ENCODE measurements at regions not wholly inside any gene's neighbourhood (a gene's known extent, or its start where the extent isn't known, plus 50 kb on each side); places are given as distances from the start of the nearest gene placed in this dataset.

- DNase-seq (ENCODE audit: extremely low spot score), result no peak
- ChIA-PET CTCF (interaction anchor here (0.9 kb wide), 1 partner anchor 17 kb away, joined by 3 read pairs; no protein-coding TSS in a partner anchor), POLR2A (no interaction called here)
- TF ChIP-seq CTCF (IDR thresholded peaks at IDR 0.05; ENCODE audit: control extremely low read depth, extremely low read depth, low read depth, missing control alignments), result no peak
These were observed 114.2 kb upstream of the THBS1 start for GRCh38 chr15:39466750-39467105.

GRCh38 chr15:39468331-39468730 is 112.5 kb upstream of the THBS1 start:
- CTCF ChIA-PET, result no interaction called here

GRCh38 chr15:39468828-39469227 is 112.1 kb upstream of the THBS1 start:
- no peak for TF ChIP-seq CTCF (IDR thresholded peaks at IDR 0.05; ENCODE audit: control extremely low read depth, extremely low read depth, low read depth, missing control alignments)
- DNase-seq (ENCODE audit: extremely low spot score), result no peak
- CTCF ChIA-PET, result interaction anchor here (0.9 to 1.3 kb wide), 2 partner anchors 11 to 43 kb away, joined by 3 read pairs; no protein-coding TSS in a partner anchor
- POLR2A ChIA-PET, result no interaction called here

More at GRCh38 chr15:39468331-39468730, 112.5 kb upstream of the THBS1 start:
- no peak for DNase-seq (ENCODE audit: extremely low spot score)
- POLR2A ChIA-PET, result no interaction called here
- no peak for TF ChIP-seq CTCF (IDR thresholded peaks at IDR 0.05; ENCODE audit: control extremely low read depth, extremely low read depth, low read depth, missing control alignments)

GRCh38 chr15:39471785-39472574 is 108.9 kb upstream of the THBS1 start:
- POLR2A ChIA-PET, result no interaction called here
- CTCF ChIA-PET, result interaction anchor here (3.4 kb wide), 1 partner anchor 11 kb away, joined by 16 read pairs; no protein-coding TSS in a partner anchor
- DNase-seq (ENCODE audit: extremely low spot score), result no peak
- no peak for TF ChIP-seq CTCF (IDR thresholded peaks at IDR 0.05; ENCODE audit: control extremely low read depth, extremely low read depth, low read depth, missing control alignments)

- CTCF ChIA-PET, result interaction anchor here (3.4 kb wide), 1 partner anchor 12 kb away, joined by 16 read pairs; no protein-coding TSS in a partner anchor
- POLR2A ChIA-PET, result no interaction called here
- no peak for DNase-seq (ENCODE audit: extremely low spot score)
- TF ChIP-seq CTCF (IDR thresholded peaks at IDR 0.05; ENCODE audit: control extremely low read depth, extremely low read depth, low read depth, missing control alignments), result no peak
These were observed 108.1 kb upstream of the THBS1 start for GRCh38 chr15:39472621-39473297.

DNA sequence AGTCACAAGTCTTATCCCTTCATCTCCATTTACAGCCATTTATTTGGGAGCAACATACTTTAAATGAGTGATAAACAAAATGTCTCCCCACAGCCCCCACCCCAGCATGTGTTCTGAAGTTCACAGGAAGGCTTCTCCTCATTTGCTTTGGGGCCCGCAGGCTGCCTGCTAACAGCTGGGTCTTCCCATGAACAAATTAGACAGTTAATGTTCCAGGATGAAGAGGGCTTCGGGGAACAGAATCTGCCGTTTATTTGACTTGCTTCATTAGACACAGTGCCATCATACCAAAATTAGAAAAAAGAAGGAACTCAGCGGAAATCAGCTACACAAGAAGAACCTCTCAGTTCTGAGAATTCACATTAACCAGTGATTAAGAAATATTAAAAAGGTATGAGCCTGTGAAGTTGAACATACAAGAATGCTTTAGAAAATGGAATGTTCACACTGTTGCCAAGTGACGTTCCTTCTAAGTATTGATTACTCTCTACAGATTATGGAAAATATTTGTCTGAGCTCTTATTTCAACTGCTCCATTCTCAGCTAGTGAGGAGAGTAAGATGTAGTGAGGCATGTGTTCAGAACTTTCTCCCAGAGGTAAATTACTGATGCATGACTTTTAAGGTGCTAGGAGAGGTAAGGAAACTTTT is 107.5 kb upstream of the THBS1 start:
- ChIA-PET POLR2A (no interaction called here), CTCF (interaction anchor here (1.5 to 3.4 kb wide), 2 partner anchors 12 to 766 kb away, joined by 3 to 16 read pairs; no protein-coding TSS in a partner anchor)
- no peak for TF ChIP-seq CTCF (IDR thresholded peaks at IDR 0.05; ENCODE audit: control extremely low read depth, extremely low read depth, low read depth, missing control alignments)
- no peak for DNase-seq (ENCODE audit: extremely low spot score)

All from GM10248 (cell line).